Cardiac muscle cell (in vitro differentiated cells and primary cell): ENCODE measurements at regions not wholly inside any gene's neighbourhood (a gene's known extent, or its start where the extent isn't known, plus 50 kb on each side); places are given as distances from the start of the nearest gene placed in this dataset.

Source experiments
- DNase-seq, 2 donors: peaks; one replicate each; pipeline versions ENCODE4 v3.0.0 to v3.0.0-alpha.2; 2010 to 2017; ENCODE audit warnings: low read depth in 1 of 2, low spot score in 1 of 2
- H3K27ac ChIP-seq: fragments of 200-600 bp; sonication (generic); 2 replicates; pipeline ENCODE4 v1.5.1; 2016
- H3K27me3 ChIP-seq: fragments of 200-600 bp; sonication (generic); 2 replicates; pipeline ENCODE4 v1.6.0; 2016; ENCODE audit warnings: control low read depth
- H3K36me3 ChIP-seq: fragments of 200-600 bp; sonication (generic); 2 replicates; pipeline ENCODE4 v1.5.1; 2016; ENCODE audit warnings: control low read depth
- H3K4me1 ChIP-seq: fragments of 200-600 bp; sonication (generic); 2 replicates; pipeline ENCODE4 v1.8.1; 2017; ENCODE audit warnings: low read depth, mild to moderate bottlenecking, mixed run types
- H3K4me3 ChIP-seq: fragments of 200-600 bp; sonication (generic); 2 replicates; pipeline ENCODE4 v1.5.1; 2016; ENCODE audit warnings: mild to moderate bottlenecking
- H3K9me3 ChIP-seq: fragments of 200-600 bp; sonication (generic); 2 replicates; pipeline ENCODE4 v1.5.1; 2017; ENCODE audit warnings: low read depth, mild to moderate bottlenecking, control low read depth
- TF ChIP-seq, protein P1 (sequence below): IDR thresholded peaks from 2 replicates; pipeline ENCODE4 v1.5.1; 2012; ENCODE audit warnings: low read depth, mild to moderate bottlenecking, low read length

DNA sequence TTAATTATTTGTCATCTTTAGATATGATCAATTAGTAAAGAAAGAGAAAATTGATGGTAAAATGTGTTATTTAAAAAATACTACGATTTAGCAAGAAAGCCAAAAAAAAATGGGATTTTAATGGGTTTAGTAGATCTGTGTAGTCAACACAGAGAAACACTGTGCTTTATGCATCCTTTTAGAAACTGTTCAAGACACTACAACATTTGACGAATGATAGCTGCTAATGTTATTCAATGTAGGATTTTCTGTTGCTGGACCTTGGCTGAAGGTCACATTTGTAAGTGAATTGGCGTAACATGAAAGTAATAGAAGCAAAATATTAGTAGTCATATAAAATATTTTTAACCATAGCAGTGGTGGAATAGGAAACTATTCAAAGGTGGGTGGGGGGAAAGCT is 1293.9 kb downstream of the NCAM2 start:
- Histone ChIP-seq H3K4me3 (no peak overlapping the region), H3K36me3 (no peaks in the 10 kb centered on the region), H3K4me1 (no peaks in the 10 kb centered on the region), H3K9me3 (no peaks in the 10 kb centered on the region), H3K27me3 (no peaks in the 10 kb centered on the region), H3K27ac (no peak overlapping the region)
- TF ChIP-seq, protein P1, sequence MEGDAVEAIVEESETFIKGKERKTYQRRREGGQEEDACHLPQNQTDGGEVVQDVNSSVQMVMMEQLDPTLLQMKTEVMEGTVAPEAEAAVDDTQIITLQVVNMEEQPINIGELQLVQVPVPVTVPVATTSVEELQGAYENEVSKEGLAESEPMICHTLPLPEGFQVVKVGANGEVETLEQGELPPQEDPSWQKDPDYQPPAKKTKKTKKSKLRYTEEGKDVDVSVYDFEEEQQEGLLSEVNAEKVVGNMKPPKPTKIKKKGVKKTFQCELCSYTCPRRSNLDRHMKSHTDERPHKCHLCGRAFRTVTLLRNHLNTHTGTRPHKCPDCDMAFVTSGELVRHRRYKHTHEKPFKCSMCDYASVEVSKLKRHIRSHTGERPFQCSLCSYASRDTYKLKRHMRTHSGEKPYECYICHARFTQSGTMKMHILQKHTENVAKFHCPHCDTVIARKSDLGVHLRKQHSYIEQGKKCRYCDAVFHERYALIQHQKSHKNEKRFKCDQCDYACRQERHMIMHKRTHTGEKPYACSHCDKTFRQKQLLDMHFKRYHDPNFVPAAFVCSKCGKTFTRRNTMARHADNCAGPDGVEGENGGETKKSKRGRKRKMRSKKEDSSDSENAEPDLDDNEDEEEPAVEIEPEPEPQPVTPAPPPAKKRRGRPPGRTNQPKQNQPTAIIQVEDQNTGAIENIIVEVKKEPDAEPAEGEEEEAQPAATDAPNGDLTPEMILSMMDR: no peak
- DNase-seq: no peak

DNA sequence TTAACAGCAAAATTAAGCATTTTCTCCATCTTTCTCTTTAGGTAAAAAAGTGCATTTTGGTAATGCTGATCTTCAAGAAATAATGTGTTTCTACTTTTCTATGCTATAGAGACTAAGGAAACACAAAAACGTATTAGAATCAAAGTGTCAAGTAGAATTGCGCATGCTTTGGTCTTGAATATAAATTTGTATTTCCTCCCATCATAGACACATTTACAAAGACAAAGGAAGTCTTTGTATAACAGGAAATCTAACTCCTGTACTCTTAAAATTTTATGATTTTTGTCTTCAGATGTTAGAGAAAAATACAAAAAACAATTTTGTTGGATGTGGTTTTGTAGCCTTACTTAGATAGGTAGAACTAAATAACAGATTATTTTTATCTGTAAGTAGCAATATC is 1299.4 kb downstream of the NCAM2 start:
- H3K27ac ChIP-seq: no peak overlapping the region
- no peak for DNase-seq

DNA sequence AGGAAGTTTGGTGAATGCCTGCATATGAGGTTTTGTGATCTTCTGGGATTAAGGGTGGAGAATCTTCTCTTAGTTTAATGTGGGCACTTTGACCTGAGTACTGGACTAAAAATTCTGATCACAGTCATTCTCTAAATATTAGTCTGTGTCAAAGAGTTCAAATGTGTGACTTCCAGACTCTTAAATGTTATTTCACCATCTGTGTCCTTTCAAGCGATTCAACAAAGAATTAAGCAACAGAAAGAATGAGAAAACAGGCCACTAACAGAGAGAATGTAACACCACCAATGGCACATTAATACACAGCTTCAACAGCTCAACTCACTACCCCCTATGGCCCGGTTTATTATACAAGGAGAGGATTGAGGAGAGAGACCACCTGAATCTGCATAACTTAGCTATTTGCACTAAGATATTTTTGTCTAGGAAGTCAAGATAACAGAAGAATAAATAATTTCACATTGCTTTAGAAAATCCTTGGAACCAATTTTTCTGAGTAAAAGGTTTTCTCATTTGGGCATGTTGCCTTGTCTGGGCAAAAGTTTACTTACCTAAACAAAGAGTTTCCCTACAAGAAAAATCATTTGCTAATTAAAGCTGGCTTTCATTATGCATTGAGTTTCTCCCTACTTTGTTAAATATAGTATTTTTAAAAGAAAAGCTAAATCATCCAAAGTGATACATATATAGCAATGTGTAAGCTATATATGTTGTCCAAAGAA is 1313.7 kb downstream of the NCAM2 start:
- Histone ChIP-seq H3K4me1 (no peaks in the 10 kb centered on the region), H3K27ac (no peak overlapping the region), H3K36me3 (no peaks in the 10 kb centered on the region), H3K4me3 (no peak overlapping the region), H3K27me3 (no peaks in the 10 kb centered on the region), H3K9me3 (no peaks in the 10 kb centered on the region)
- DNase-seq: no peak
- TF ChIP-seq, protein P1: no peak

More for the DNA sequence above, 1299.4 kb downstream of the NCAM2 start:
- TF ChIP-seq, protein P1: no peak
- Histone ChIP-seq H3K9me3 (no peaks in the 10 kb centered on the region), H3K36me3 (no peaks in the 10 kb centered on the region), H3K4me3 (no peak overlapping the region), H3K27me3 (no peaks in the 10 kb centered on the region), H3K4me1 (no peaks in the 10 kb centered on the region)

DNA sequence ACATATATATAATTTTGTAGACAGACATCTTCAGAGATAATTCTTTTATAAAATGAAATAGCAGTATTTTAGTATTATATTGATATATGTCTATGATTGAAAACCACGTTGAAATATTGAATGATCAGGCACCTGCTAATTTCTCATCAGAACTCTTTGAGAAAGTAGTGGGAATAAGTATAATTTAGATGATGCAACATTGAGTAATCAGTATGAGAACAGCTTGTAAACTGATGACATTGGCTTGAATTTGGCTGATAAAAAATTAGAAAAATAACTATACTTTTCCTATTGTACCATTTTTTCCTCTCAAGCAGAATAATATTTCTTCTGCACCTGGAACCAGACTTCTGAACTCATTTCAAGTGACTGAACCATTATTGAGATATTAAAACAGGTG is 1316.8 kb downstream of the NCAM2 start:
- DNase-seq: no peak
- no peak overlapping the region for H3K4me3 ChIP-seq
- TF ChIP-seq, protein P1: no peak
- H3K36me3 ChIP-seq: no peaks in the 10 kb centered on the region
- H3K27ac ChIP-seq: no peak overlapping the region
- H3K9me3 ChIP-seq: no peaks in the 10 kb centered on the region
- H3K27me3 ChIP-seq: no peaks in the 10 kb centered on the region
- no peaks in the 10 kb centered on the region for H3K4me1 ChIP-seq

DNA sequence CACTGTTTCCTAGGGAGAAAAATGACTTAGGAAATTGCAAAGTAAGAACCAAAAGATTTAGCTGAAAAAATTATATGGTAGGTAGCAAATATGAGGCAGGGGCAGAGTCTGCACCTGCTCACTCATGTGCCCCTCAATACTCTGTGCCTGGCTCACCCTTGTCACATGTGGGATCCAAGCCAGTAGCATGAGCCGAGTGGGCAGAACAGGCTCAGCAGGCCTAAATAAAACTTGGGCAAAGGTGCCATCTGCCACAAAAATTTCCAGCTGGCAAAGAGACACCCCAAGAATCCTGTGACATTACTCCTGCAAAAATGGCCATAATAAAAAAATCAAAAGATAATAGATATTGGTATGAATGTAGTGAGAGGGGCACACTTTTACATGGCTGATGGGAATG is 1321.2 kb downstream of the NCAM2 start:
- no peaks in the 10 kb centered on the region for H3K36me3 ChIP-seq
- no peak overlapping the region for H3K4me3 ChIP-seq
- no peaks in the 10 kb centered on the region for H3K4me1 ChIP-seq
- H3K27me3 ChIP-seq: no peaks in the 10 kb centered on the region
- TF ChIP-seq, protein P1: no peak
- no peak for DNase-seq
- H3K9me3 ChIP-seq: no peaks in the 10 kb centered on the region
- H3K27ac ChIP-seq: no peak overlapping the region
